A673 (cell line): ENCODE measurements at regions not wholly inside any gene's neighbourhood (a gene's known extent, or its start where the extent isn't known, plus 50 kb on each side); places are given as distances from the start of the nearest gene placed in this dataset.
"Not testable (repeated sequence)": the region's sequence is repeated elsewhere in the genome, so short reads cannot be mapped to it uniquely, and the experiment has no call there.

ENCODE experiments used
- BruUV-seq: library from RNA; stranded (reverse); fragments of 400-500 nt; replicated peaks from 2 replicates; lab custom pipeline; 2021; lab: Mats Ljungman, UMichigan
- CTCF ChIA-PET: fragments of 300-600 bp; sonication (Branson Sonifier 250); formaldehyde crosslinking; loops from one replicate; lab custom pipeline; 2022; ENCODE audit warnings: antibody characterized with exemption; lab: Charles Lee
- POLR2A ChIA-PET: fragments of 300-600 bp; sonication (Branson Sonifier 250); formaldehyde crosslinking; loops from one replicate; lab custom pipeline; 2022; ENCODE audit warnings: antibody characterized with exemption; ENCODE audit not compliant: low non-redundant PET; lab: Charles Lee
- DNase-seq: peaks from one replicate; pipeline ENCODE4 v3.0.0-alpha.2; 2015; ENCODE audit warnings: low spot score
- H3K27ac ChIP-seq: fragments of 200-600 bp; sonication (generic); 2 replicates; pipeline ENCODE4 v1.5.1; 2016; ENCODE audit warnings: mixed run types, low read depth, mild to moderate bottlenecking, mixed read lengths, antibody characterized with exemption, low read length; ENCODE audit not compliant: poor library complexity, severe bottlenecking
- H3K27me3 ChIP-seq: fragments of 200-600 bp; sonication (generic); replicated peaks from 2 replicates; pipeline ENCODE4 v1.6.1; 2017; ENCODE audit warnings: mixed run types, low read depth, mild to moderate bottlenecking, mixed read lengths, antibody characterized with exemption, low read length; ENCODE audit not compliant: insufficient read depth, poor library complexity
- H3K36me3 ChIP-seq: fragments of 200-600 bp; sonication (generic); 2 replicates; pipeline ENCODE4 v1.6.1; 2016; ENCODE audit warnings: mixed run types, mild to moderate bottlenecking, mixed read lengths, antibody characterized with exemption, low read length; ENCODE audit not compliant: insufficient read depth, poor library complexity, severe bottlenecking
- H3K4me1 ChIP-seq: fragments of 200-600 bp; sonication (generic); 2 replicates; pipeline ENCODE4 v1.6.1; 2017; ENCODE audit warnings: mixed run types, mild to moderate bottlenecking, mixed read lengths, antibody characterized with exemption, low read length; ENCODE audit not compliant: insufficient read depth, poor library complexity, severe bottlenecking
- H3K4me3 ChIP-seq: fragments of 200-600 bp; sonication (generic); 2 replicates; pipeline ENCODE4 v1.5.1; 2016; ENCODE audit warnings: low read depth, mixed run types, mild to moderate bottlenecking, mixed read lengths, low read length; ENCODE audit not compliant: poor library complexity, severe bottlenecking
- H3K9me3 ChIP-seq: fragments of 200-600 bp; sonication (generic); 2 replicates; pipeline ENCODE4 v1.6.1; 2016; ENCODE audit warnings: mixed run types, low read depth, mild to moderate bottlenecking, mixed read lengths, antibody characterized with exemption, low read length; ENCODE audit not compliant: poor library complexity, severe bottlenecking
- EZH2 ChIP-seq: fragments of 200-600 bp; sonication (generic); IDR thresholded peaks from 2 replicates; pipeline ENCODE4 v1.6.1; 2017; ENCODE audit warnings: borderline replicate concordance, low read depth, mild to moderate bottlenecking, mixed read lengths, antibody characterized with exemption, low read length; ENCODE audit not compliant: poor library complexity, severe bottlenecking
- intact Hi-C: fragments of 100-400 bp; cut with micrococcal nuclease; formaldehyde crosslinking; loops from one replicate; pipeline ENCODE4 v1.10.0; 2022; ENCODE audit not compliant: unreplicated experiment
- TF ChIP-seq, protein P1 (sequence below): fragments of 300-800, 200-600 bp; sonication (generic); conservative IDR thresholded peaks from 2 replicates; pipeline ENCODE4 v1.5.1; 2017; ENCODE audit warnings: low read depth, mild to moderate bottlenecking, antibody characterized with exemption, low read length, moderate library complexity, mixed read lengths

- no peaks in the 10 kb centered on the region for H3K4me1 ChIP-seq
- ChIA-PET CTCF (no interaction called here), POLR2A (no interaction called here)
- no peaks in the 10 kb centered on the region for H3K9me3 ChIP-seq
- no peak overlapping the region for H3K27ac ChIP-seq
- intact Hi-C loops: no loop called here
- no peak for DNase-seq
- no TSS peak for BruUV-seq
- no peaks in the 10 kb centered on the region for H3K36me3 ChIP-seq
- no peak overlapping the region for H3K4me3 ChIP-seq
- TF ChIP-seq EZH2: no peak
- TF ChIP-seq, protein P1, sequence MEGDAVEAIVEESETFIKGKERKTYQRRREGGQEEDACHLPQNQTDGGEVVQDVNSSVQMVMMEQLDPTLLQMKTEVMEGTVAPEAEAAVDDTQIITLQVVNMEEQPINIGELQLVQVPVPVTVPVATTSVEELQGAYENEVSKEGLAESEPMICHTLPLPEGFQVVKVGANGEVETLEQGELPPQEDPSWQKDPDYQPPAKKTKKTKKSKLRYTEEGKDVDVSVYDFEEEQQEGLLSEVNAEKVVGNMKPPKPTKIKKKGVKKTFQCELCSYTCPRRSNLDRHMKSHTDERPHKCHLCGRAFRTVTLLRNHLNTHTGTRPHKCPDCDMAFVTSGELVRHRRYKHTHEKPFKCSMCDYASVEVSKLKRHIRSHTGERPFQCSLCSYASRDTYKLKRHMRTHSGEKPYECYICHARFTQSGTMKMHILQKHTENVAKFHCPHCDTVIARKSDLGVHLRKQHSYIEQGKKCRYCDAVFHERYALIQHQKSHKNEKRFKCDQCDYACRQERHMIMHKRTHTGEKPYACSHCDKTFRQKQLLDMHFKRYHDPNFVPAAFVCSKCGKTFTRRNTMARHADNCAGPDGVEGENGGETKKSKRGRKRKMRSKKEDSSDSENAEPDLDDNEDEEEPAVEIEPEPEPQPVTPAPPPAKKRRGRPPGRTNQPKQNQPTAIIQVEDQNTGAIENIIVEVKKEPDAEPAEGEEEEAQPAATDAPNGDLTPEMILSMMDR: no peak
- H3K27me3 ChIP-seq: no peaks in the 10 kb centered on the region
These were observed 85.2 kb downstream of the DRAM2 start for GRCh38 chr1:111054656-111055055.

GRCh38 chr1:111052246-111052645 lies 87.6 kb downstream of the DRAM2 start:
- TF ChIP-seq, protein P1: no peak
- H3K4me1 ChIP-seq: no peaks in the 10 kb centered on the region
- CTCF ChIA-PET: no interaction called here
- intact Hi-C loops: no loop called here
- no TSS peak for BruUV-seq
- no peak overlapping the region for H3K4me3 ChIP-seq
- DNase-seq: no peak
- POLR2A ChIA-PET: no interaction called here
- H3K9me3 ChIP-seq: no peaks in the 10 kb centered on the region
- H3K36me3 ChIP-seq: no peaks in the 10 kb centered on the region
- no peak overlapping the region for H3K27ac ChIP-seq
- H3K27me3 ChIP-seq: no peaks in the 10 kb centered on the region

GRCh38 chr1:111048253-111048652 lies 84.5 kb upstream of the LRIF1 start:
- intact Hi-C loops, BruUV-seq, H3K4me1 ChIP-seq, H3K9me3 ChIP-seq, H3K36me3 ChIP-seq, H3K4me3 ChIP-seq, CTCF ChIA-PET, H3K27me3 ChIP-seq, DNase-seq, H3K27ac ChIP-seq, POLR2A ChIA-PET: not testable (repeated sequence)

- CTCF ChIA-PET: no interaction called here
- POLR2A ChIA-PET: no interaction called here
These were observed 81.5 kb upstream of the LRIF1 start for GRCh38 chr1:111045033-111045722.

More at GRCh38 chr1:111045033-111045722, 81.5 kb upstream of the LRIF1 start:
- TF ChIP-seq, protein P1: no peak
- no peak for TF ChIP-seq EZH2
- Histone ChIP-seq H3K27me3 (no peaks in the 10 kb centered on the region), H3K4me3 (no peak overlapping the region), H3K4me1 (no peaks in the 10 kb centered on the region), H3K36me3 (no peaks in the 10 kb centered on the region), H3K9me3 (no peaks in the 10 kb centered on the region), H3K27ac (no peak overlapping the region)
- DNase-seq: no peak
- no TSS peak for BruUV-seq
- intact Hi-C loops: no loop called here
